Peyer's patch (tissue), 4 donors: ENCODE measurements at regions not wholly inside any gene's neighbourhood (a gene's known extent, or its start where the extent isn't known, plus 50 kb on each side); places are given as distances from the start of the nearest gene placed in this dataset.

Experiments
- DNase-seq, 3 donors: peaks; one replicate each; pipeline ENCODE4 v3.0.0-alpha.2; 2017 to 2019
- H3K27ac ChIP-seq, 4 donors: fragments of 200-600 bp; sonication (generic); one replicate each; pipeline ENCODE4 v1.5.1; 2016 to 2019
- H3K27me3 ChIP-seq, 2 donors: fragments of 200-600 bp; sonication (generic); one replicate each; pipeline ENCODE4 v1.5.1; 2019
- H3K36me3 ChIP-seq, 3 donors: fragments of 200-600 bp; sonication (generic); one replicate each; pipeline ENCODE4 v1.5.1; 2016 to 2019
- H3K4me1 ChIP-seq, 4 donors: fragments of 200-600 bp; sonication (generic); one replicate each; pipeline ENCODE4 v1.5.1; 2016 to 2019
- H3K4me3 ChIP-seq, 4 donors: fragments of 200-600 bp; sonication (generic); 1 replicate in 3 of 4; 2 replicates in 1 of 4; pipeline ENCODE4 v1.5.1; 2016 to 2019; ENCODE audit warnings: mild to moderate bottlenecking in 1 of 4
- H3K9me3 ChIP-seq, 4 donors: fragments of 200-600 bp; sonication (generic); one replicate each; pipeline ENCODE4 v1.5.1; 2016 to 2019; ENCODE audit warnings: mild to moderate bottlenecking in 1 of 4
- CTCF ChIP-seq, 6 experiments: fragments of 450-650 bp in 4 of 6; fragments of 200-600 bp in 2 of 6; sonication (generic) in 1 of 6; IDR thresholded peaks; one replicate each; pipeline ENCODE4 v1.5.1; 2017 to 2019; ENCODE audit warnings: antibody characterized with exemption in 6 of 6, mild to moderate bottlenecking in 3 of 6, moderate library complexity in 1 of 6
- POLR2A ChIP-seq, 2 donors: fragments of 450-650 bp; IDR thresholded peaks; one replicate each; pipeline ENCODE4 v1.5.1; 2017; ENCODE audit warnings: antibody characterized with exemption in 2 of 2, mild to moderate bottlenecking in 2 of 2, moderate library complexity in 2 of 2

GRCh38 chr1:112265931-112266330, 130.1 kb upstream of the CTTNBP2NL start:
- Histone ChIP-seq H3K4me3 (no peak overlapping the region), H3K36me3 (no peaks in the 10 kb centered on the region), H3K27me3 (no peaks in the 10 kb centered on the region), H3K9me3 (no peaks in the 10 kb centered on the region), H3K4me1 (no peaks in the 10 kb centered on the region), H3K27ac (peak overlapping the region in 2 of 4 donors; percentile 54 to 70)
- TF ChIP-seq CTCF (IDR thresholded peaks at IDR 0.05) (no peak), POLR2A (IDR thresholded peaks at IDR 0.05) (no peak)
- DNase-seq: no peak

- Histone ChIP-seq H3K36me3 (no peaks in the 10 kb centered on the region), H3K4me3 (no peak overlapping the region), H3K4me1 (no peaks in the 10 kb centered on the region), H3K9me3 (no peaks in the 10 kb centered on the region), H3K27me3 (no peaks in the 10 kb centered on the region), H3K27ac (peak overlapping the region in 1 of 4 donors; percentile 30)
- no peak for DNase-seq
- TF ChIP-seq POLR2A (IDR thresholded peaks at IDR 0.05) (no peak), CTCF (IDR thresholded peaks at IDR 0.05) (no peak)
Observed at GRCh38 chr1:112267206-112267605, 128.8 kb upstream of the CTTNBP2NL start.

GRCh38 chr1:112267929-112268328, 128.1 kb upstream of the CTTNBP2NL start:
- TF ChIP-seq CTCF (IDR thresholded peaks at IDR 0.05) (no peak), POLR2A (IDR thresholded peaks at IDR 0.05) (no peak)
- Histone ChIP-seq H3K9me3 (no peaks in the 10 kb centered on the region), H3K27ac (peak overlapping the region in 1 of 4 donors; percentile 26)

GRCh38 chr1:112268408-112268807, 127.6 kb upstream of the CTTNBP2NL start:
- TF ChIP-seq CTCF (IDR thresholded peaks at IDR 0.05): no peak
- TF ChIP-seq POLR2A (IDR thresholded peaks at IDR 0.05): no peak
- Histone ChIP-seq H3K36me3 (no peaks in the 10 kb centered on the region), H3K4me1 (no peaks in the 10 kb centered on the region), H3K9me3 (no peaks in the 10 kb centered on the region), H3K4me3 (no peak overlapping the region), H3K27me3 (no peaks in the 10 kb centered on the region), H3K27ac (peak overlapping the region in 1 of 4 donors; percentile 26)
- no peak for DNase-seq

More at GRCh38 chr1:112267929-112268328, 128.1 kb upstream of the CTTNBP2NL start:
- Histone ChIP-seq H3K4me3 (no peak overlapping the region), H3K36me3 (no peaks in the 10 kb centered on the region), H3K4me1 (no peaks in the 10 kb centered on the region), H3K27me3 (no peaks in the 10 kb centered on the region)
- DNase-seq: peak in 1 of 3 donors; percentile 49

GRCh38 chr1:112271270-112271669, 124.7 kb upstream of the CTTNBP2NL start:
- TF ChIP-seq POLR2A (IDR thresholded peaks at IDR 0.05) (no peak), CTCF (IDR thresholded peaks at IDR 0.05) (no peak)
- Histone ChIP-seq H3K27ac (no peak overlapping the region), H3K36me3 (no peaks in the 10 kb centered on the region), H3K9me3 (no peaks in the 10 kb centered on the region), H3K27me3 (no peaks in the 10 kb centered on the region), H3K4me3 (no peak overlapping the region), H3K4me1 (no peaks in the 10 kb centered on the region)
- no peak for DNase-seq
